H1 (cell line): ENCODE measurements at regions not wholly inside any gene's neighbourhood (a gene's known extent, or its start where the extent isn't known, plus 50 kb on each side); places are given as distances from the start of the nearest gene placed in this dataset.

ENCODE experiments used
- CTCF ChIA-PET: fragments of 300-600 bp; sonication (Branson Sonifier 250); formaldehyde crosslinking; loops from one replicate; lab custom pipeline; 2021; ENCODE audit not compliant: partially characterized antibody; lab: Charles Lee
- POLR2A ChIA-PET: fragments of 300-600 bp; sonication (Branson Sonifier 250); formaldehyde crosslinking; loops from one replicate; lab custom pipeline; 2021; ENCODE audit warnings: inconsistent platforms; ENCODE audit not compliant: partially characterized antibody; lab: Charles Lee
- DNase-seq, 2 experiments: peaks; one replicate each; pipeline versions ENCODE4 v3.0.0 to v3.0.0-alpha.2; 2010 to 2022; ENCODE audit warnings: low spot score in 2 of 2, low read depth in 1 of 2, mixed read lengths in 1 of 2
- FAIRE-seq: peaks from 2 replicates; lab custom pipeline; 2011; peaks lifted over from hg19 to GRCh38; lab: Jason Lieb, UNC
- H2AFZ ChIP-seq: 2 replicates; pipeline ENCODE4 v1.8.1; 2012; ENCODE audit warnings: low read length, inconsistent platforms
- H2AK5ac ChIP-seq: 2 replicates; pipeline ENCODE4 v1.6.1; 2013; ENCODE audit warnings: low read depth, low read length
- H2BK120ac ChIP-seq: replicated peaks from 2 replicates; pipeline ENCODE3; 2013; ENCODE audit warnings: low read depth, low read length, inconsistent platforms
- H2BK12ac ChIP-seq: 2 replicates; pipeline ENCODE4 v1.6.1; 2013; ENCODE audit warnings: low read depth, low read length
- H2BK15ac ChIP-seq: 2 replicates; pipeline ENCODE4 v1.6.1; 2013; ENCODE audit warnings: low read length
- H2BK20ac ChIP-seq: 2 replicates; pipeline ENCODE4 v1.6.1; 2013; ENCODE audit warnings: low read length
- H2BK5ac ChIP-seq: 2 replicates; pipeline ENCODE4 v1.6.1; 2013; ENCODE audit warnings: low read depth, low read length
- H3K14ac ChIP-seq: 2 replicates; pipeline ENCODE4 v1.6.1; 2013; ENCODE audit warnings: inconsistent platforms; ENCODE audit not compliant: insufficient read length
- H3K18ac ChIP-seq: 2 replicates; pipeline ENCODE4 v1.6.1; 2013; ENCODE audit warnings: low read length; ENCODE audit errors: extremely low read depth
- H3K23ac ChIP-seq: 2 replicates; pipeline ENCODE4 v1.6.1; 2013; ENCODE audit warnings: inconsistent platforms; ENCODE audit not compliant: insufficient read length
- H3K23me2 ChIP-seq: 2 replicates; pipeline ENCODE4 v1.6.1; 2013; ENCODE audit warnings: low read depth, low read length
- H3K27ac ChIP-seq: 2 replicates; pipeline ENCODE4 v1.6.1; 2011; ENCODE audit warnings: low read depth, low read length, inconsistent platforms
- H3K27me3 ChIP-seq, 4 experiments: replicated peaks in 1 of 4; 1 replicate in 1 of 4; 2 replicates in 3 of 4; pipeline versions ENCODE4 v1.6.1 to v1.8.1; 2011 to 2013; ENCODE audit warnings: low read length in 3 of 4, mild to moderate bottlenecking in 3 of 4, inconsistent platforms in 2 of 4, mixed read lengths in 2 of 4, moderate library complexity in 1 of 4; ENCODE audit not compliant: control insufficient read depth in 3 of 4, insufficient read depth in 3 of 4; ENCODE audit errors: extremely low read depth in 1 of 4
- H3K36me3 ChIP-seq, 4 experiments: 2 replicates each; pipeline versions ENCODE4 v1.6.1 to v1.8.1; 2011 to 2013; ENCODE audit warnings: mild to moderate bottlenecking in 4 of 4, low read length in 3 of 4, moderate library complexity in 2 of 4, control low read depth in 1 of 4, inconsistent platforms in 1 of 4; ENCODE audit not compliant: insufficient read depth in 4 of 4, control insufficient read depth in 2 of 4
- H3K4ac ChIP-seq: replicated peaks from 2 replicates; pipeline ENCODE3; 2013; ENCODE audit warnings: low read length, low read depth, mixed read lengths, inconsistent platforms; ENCODE audit not compliant: insufficient read length
- H3K4me1 ChIP-seq, 4 experiments: replicated peaks in 1 of 4; 1 replicate in 1 of 4; 2 replicates in 3 of 4; pipeline versions ENCODE4 v1.6.1 to v1.8.1; 2011 to 2013; ENCODE audit warnings: low read length in 3 of 4, inconsistent platforms in 2 of 4, mixed read lengths in 1 of 4; ENCODE audit not compliant: insufficient read depth in 4 of 4, control insufficient read depth in 3 of 4
- H3K4me2 ChIP-seq, 2 experiments: 2 replicates each; pipeline versions ENCODE4 v1.6.1 to v1.8.1; 2011 to 2013; ENCODE audit warnings: low read depth in 2 of 2, low read length in 2 of 2, control low read depth in 1 of 2, inconsistent platforms in 1 of 2, mild to moderate bottlenecking in 1 of 2; ENCODE audit not compliant: insufficient read depth in 1 of 2
- H3K4me3 ChIP-seq, 4 experiments: fragments of 200-600, 300-600 bp in 1 of 4; sonication (generic), shearing (Covaris generic), sonication (Bioruptor Twin) in 1 of 4; 2 replicates each; pipeline versions ENCODE4 v1.5.1 to v1.8.1; 2011 to 2016; ENCODE audit warnings: low read length in 4 of 4, low read depth in 3 of 4, control low read depth in 2 of 4, inconsistent platforms in 2 of 4, mild to moderate bottlenecking in 2 of 4, mixed read lengths in 1 of 4, moderate library complexity in 1 of 4; ENCODE audit not compliant: insufficient read depth in 2 of 4; ENCODE audit errors: extremely low read depth in 1 of 4
- H3K56ac ChIP-seq: replicated peaks from 2 replicates; pipeline ENCODE3; 2013; ENCODE audit warnings: low read depth, mild to moderate bottlenecking, mixed read lengths, low read length, inconsistent platforms; ENCODE audit not compliant: insufficient read length
- H3K79me1 ChIP-seq: 2 replicates; pipeline ENCODE4 v1.6.1; 2013; ENCODE audit warnings: low read depth, low read length, control low read depth
- H3K79me2 ChIP-seq, 2 experiments: 2 replicates each; pipeline versions ENCODE4 v1.6.1 to v1.8.1; 2012 to 2013; ENCODE audit warnings: low read length in 2 of 2, mild to moderate bottlenecking in 2 of 2, inconsistent platforms in 1 of 2; ENCODE audit not compliant: insufficient read depth in 2 of 2, control insufficient read depth in 1 of 2
- H3K9ac ChIP-seq, 4 experiments: replicated peaks in 1 of 4; 1 replicate in 1 of 4; 2 replicates in 3 of 4; pipeline versions ENCODE4 v1.6.1 to v1.8.1; 2011 to 2013; ENCODE audit warnings: low read depth in 3 of 4, low read length in 3 of 4, control low read depth in 2 of 4, mild to moderate bottlenecking in 2 of 4, moderate library complexity in 2 of 4, inconsistent platforms in 1 of 4; ENCODE audit errors: extremely low read depth in 1 of 4
- H3K9me3 ChIP-seq, 2 experiments: 2 replicates each; pipeline versions ENCODE4 v1.6.1 to v1.8.1; 2012 to 2013; ENCODE audit warnings: mild to moderate bottlenecking in 2 of 2, moderate library complexity in 2 of 2, control low read depth in 1 of 2, inconsistent platforms in 1 of 2, low read depth in 1 of 2, low read length in 1 of 2, mixed read lengths in 1 of 2; ENCODE audit not compliant: insufficient read depth in 2 of 2
- H4K20me1 ChIP-seq, 2 experiments: replicated peaks in 1 of 2; 2 replicates each; pipeline versions ENCODE3 to v1.8.1; 2011 to 2013; ENCODE audit warnings: inconsistent platforms in 2 of 2, low read length in 2 of 2, mild to moderate bottlenecking in 1 of 2; ENCODE audit not compliant: insufficient read depth in 2 of 2, control insufficient read depth in 1 of 2
- H4K5ac ChIP-seq: 2 replicates; pipeline ENCODE4 v1.6.1; 2013; ENCODE audit warnings: low read length, low read depth, mixed read lengths, inconsistent platforms; ENCODE audit not compliant: insufficient read length
- H4K8ac ChIP-seq: 2 replicates; pipeline ENCODE4 v1.8.0; 2013; ENCODE audit warnings: mild to moderate bottlenecking, moderate library complexity, low read length, inconsistent platforms; ENCODE audit not compliant: insufficient read depth; ENCODE audit errors: extremely low read depth
- H4K91ac ChIP-seq: replicated peaks from 2 replicates; pipeline ENCODE3; 2013; ENCODE audit warnings: low read length, mixed read lengths, inconsistent platforms; ENCODE audit not compliant: insufficient read length
- ASH2L ChIP-seq: fragments of 200-600, 300-600 bp; sonication (generic); IDR thresholded peaks from one replicate; pipeline ENCODE4 v1.7.1; 2017; ENCODE audit warnings: low read length
- CTBP2 ChIP-seq: IDR thresholded peaks from 2 replicates; pipeline ENCODE4 v1.7.0; 2011; ENCODE audit warnings: borderline replicate concordance, mild to moderate bottlenecking, moderate library complexity, mixed read lengths, low read length; ENCODE audit not compliant: insufficient read depth, insufficient read length
- EP300 ChIP-seq, 2 experiments: IDR thresholded peaks; 1 replicate in 1 of 2; 2 replicates in 1 of 2; pipeline ENCODE4 v1.6.1; 2011 to 2012; ENCODE audit warnings: low read depth in 2 of 2, low read length in 2 of 2, mild to moderate bottlenecking in 2 of 2, borderline replicate concordance in 1 of 2, inconsistent platforms in 1 of 2, moderate library complexity in 1 of 2
- GABPA ChIP-seq: IDR thresholded peaks from 2 replicates; pipeline ENCODE4 v1.6.1; 2011; ENCODE audit warnings: mild to moderate bottlenecking, low read length, moderate library complexity, borderline replicate concordance; ENCODE audit not compliant: insufficient read depth
- HDAC2 ChIP-seq, 2 experiments: fragments of 300-600 bp in 1 of 2; sonication (generic) in 1 of 2; IDR thresholded peaks; 2 replicates each; pipeline ENCODE4 v1.6.1; 2011 to 2012; ENCODE audit warnings: low read depth in 2 of 2, low read length in 2 of 2, mild to moderate bottlenecking in 2 of 2, moderate library complexity in 2 of 2, borderline replicate concordance in 1 of 2, inconsistent platforms in 1 of 2
- KDM4A ChIP-seq: IDR thresholded peaks from one replicate; pipeline ENCODE4 v1.7.1; 2012; ENCODE audit warnings: low read depth, mild to moderate bottlenecking, moderate library complexity, low read length, inconsistent platforms; ENCODE audit not compliant: severe bottlenecking
- MAFK ChIP-seq: IDR thresholded peaks from 2 replicates; pipeline ENCODE4 v1.6.1; 2012; ENCODE audit warnings: low read depth, mild to moderate bottlenecking, improper control_type of control experiment, low read length
- PHF8 ChIP-seq: fragments of 200-600 bp; sonication (generic); conservative IDR thresholded peaks from 2 replicates; pipeline ENCODE4 v1.7.1; 2012; ENCODE audit warnings: low read depth, mild to moderate bottlenecking, inconsistent platforms, low read length, moderate library complexity
- POLR2AphosphoS5 ChIP-seq: IDR thresholded peaks from 2 replicates; pipeline ENCODE4 v1.6.1; 2011; ENCODE audit warnings: low read depth, low read length
- RFX5 ChIP-seq: IDR thresholded peaks from 2 replicates; pipeline ENCODE4 v1.6.1; 2011; ENCODE audit warnings: low read depth, low read length, improper control_type of control experiment, borderline replicate concordance
- RXRA ChIP-seq: IDR thresholded peaks from 2 replicates; pipeline ENCODE4 v1.6.1; 2011; ENCODE audit warnings: low read depth, mild to moderate bottlenecking, low read length, moderate library complexity; ENCODE audit not compliant: insufficient read depth
- TEAD4 ChIP-seq: IDR thresholded peaks from 2 replicates; pipeline ENCODE4 v1.6.1; 2012; ENCODE audit warnings: low read depth, low read length, inconsistent platforms, mixed read lengths
- WGBS, 2 experiments: shearing (Covaris generic) in 1 of 2; methylation state at CpG; one replicate each; pipeline versions ENCODE4 v1.1.6 to v1.1.7; 2013 to 2015; ENCODE audit warnings: low lambda C conversion rate in 2 of 2, mixed read lengths in 2 of 2, inconsistent platforms in 1 of 2, low coverage in 1 of 2, missing lambda C conversion rate in 1 of 2; ENCODE audit not compliant: insufficient replicate concordance in 2 of 2, insufficient coverage in 1 of 2, insufficient read length in 1 of 2; ENCODE audit errors: extremely low coverage in 1 of 2, missing lambda C conversion rate in 1 of 2; 5-methylcytosine and 5-hydroxymethylcytosine counted together
- TF ChIP-seq, protein P1 (sequence below): IDR thresholded peaks from 2 replicates; pipeline ENCODE4 v1.6.1; 2012; ENCODE audit warnings: inconsistent platforms

DNA sequence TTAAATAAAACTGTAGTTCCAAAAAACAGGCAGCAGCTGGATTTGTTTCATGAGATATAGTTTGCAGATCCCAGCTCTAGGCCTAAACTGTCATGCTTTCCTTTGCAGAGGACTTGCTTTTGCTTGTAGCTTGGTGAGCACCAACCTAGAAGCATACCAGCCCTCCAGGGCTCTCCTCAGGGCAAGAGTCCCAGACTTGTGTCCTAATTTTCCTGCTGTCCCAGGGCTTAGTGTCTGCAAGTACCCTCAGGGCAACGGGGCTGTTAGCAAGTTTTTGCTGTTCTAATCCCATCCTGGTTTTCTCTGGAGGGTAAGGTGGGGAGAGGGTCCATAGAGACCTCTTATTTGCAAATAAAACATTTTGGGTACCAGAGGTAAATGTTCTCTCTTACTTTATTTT, 59.5 kb downstream of the TMEM17 start:
- Histone ChIP-seq H3K79me1 (no peaks in the 10 kb centered on the region), H2BK12ac (no peak overlapping the region), H3K23ac (no peak overlapping the region), H2AK5ac (no peak overlapping the region), H3K27ac (no peak overlapping the region), H3K79me2 (no peaks in the 10 kb centered on the region), H4K20me1 (no peaks in the 10 kb centered on the region), H2AFZ (no peak overlapping the region), H4K5ac (no peak overlapping the region), H4K8ac (no peak overlapping the region), H3K9ac (no peak overlapping the region), H3K9me3 (no peaks in the 10 kb centered on the region), H3K4me1 (no peaks in the 10 kb centered on the region), H3K18ac (no peak overlapping the region), H2BK5ac (no peak overlapping the region), H2BK120ac (no peak overlapping the region), H2BK15ac (no peak overlapping the region), H3K23me2 (no peaks in the 10 kb centered on the region), H2BK20ac (no peak overlapping the region), H4K91ac (no peak overlapping the region), H3K36me3 (no peaks in the 10 kb centered on the region), H3K14ac (no peak overlapping the region), H3K4me3 (no peak overlapping the region), H3K4ac (no peak overlapping the region), H3K56ac (no peak overlapping the region), H3K27me3 (no peaks in the 10 kb centered on the region), H3K4me2 (no peak overlapping the region)
- ChIA-PET POLR2A (no interaction called here), CTCF (interaction anchor here (1.1 to 2.0 kb wide), 2 partner anchors 10 kb away, joined by 3 to 10 read pairs; no protein-coding TSS in a partner anchor)
- FAIRE-seq: no peak
- no peak for DNase-seq
- TF ChIP-seq KDM4A: no peak
- TF ChIP-seq PHF8: no peak
- TF ChIP-seq TEAD4: no peak
- TF ChIP-seq ASH2L: no peak
- no peak for TF ChIP-seq RFX5
- no peak for TF ChIP-seq GABPA
- TF ChIP-seq HDAC2 (IDR thresholded peaks at IDR 0.05; ENCODE audit: borderline replicate concordance in 1 of 2, low read depth in 2 of 2, low read length in 2 of 2): no peak
- no peak for TF ChIP-seq EP300 (IDR thresholded peaks at IDR 0.05; ENCODE audit: borderline replicate concordance in 1 of 2, low read depth in 2 of 2, low read length in 2 of 2)
- TF ChIP-seq CTBP2: no peak
- TF ChIP-seq, protein P1, sequence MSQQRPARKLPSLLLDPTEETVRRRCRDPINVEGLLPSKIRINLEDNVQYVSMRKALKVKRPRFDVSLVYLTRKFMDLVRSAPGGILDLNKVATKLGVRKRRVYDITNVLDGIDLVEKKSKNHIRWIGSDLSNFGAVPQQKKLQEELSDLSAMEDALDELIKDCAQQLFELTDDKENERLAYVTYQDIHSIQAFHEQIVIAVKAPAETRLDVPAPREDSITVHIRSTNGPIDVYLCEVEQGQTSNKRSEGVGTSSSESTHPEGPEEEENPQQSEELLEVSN: no peak
- TF ChIP-seq POLR2AphosphoS5: no peak
- no peak for TF ChIP-seq RXRA
- no peak for TF ChIP-seq MAFK
- 94% methylated on average over 1 of the region's 1 CpG; no CpG with 5 or more reads in 1 of the 2 experiments for WGBS, 2 experiments
